ENCODE measurements at regions not wholly inside any gene's neighbourhood (a gene's known extent, or its start where the extent isn't known, plus 50 kb on each side); places are given as distances from the start of the nearest gene placed in this dataset.

- TF ChIP-seq, protein P1, sequence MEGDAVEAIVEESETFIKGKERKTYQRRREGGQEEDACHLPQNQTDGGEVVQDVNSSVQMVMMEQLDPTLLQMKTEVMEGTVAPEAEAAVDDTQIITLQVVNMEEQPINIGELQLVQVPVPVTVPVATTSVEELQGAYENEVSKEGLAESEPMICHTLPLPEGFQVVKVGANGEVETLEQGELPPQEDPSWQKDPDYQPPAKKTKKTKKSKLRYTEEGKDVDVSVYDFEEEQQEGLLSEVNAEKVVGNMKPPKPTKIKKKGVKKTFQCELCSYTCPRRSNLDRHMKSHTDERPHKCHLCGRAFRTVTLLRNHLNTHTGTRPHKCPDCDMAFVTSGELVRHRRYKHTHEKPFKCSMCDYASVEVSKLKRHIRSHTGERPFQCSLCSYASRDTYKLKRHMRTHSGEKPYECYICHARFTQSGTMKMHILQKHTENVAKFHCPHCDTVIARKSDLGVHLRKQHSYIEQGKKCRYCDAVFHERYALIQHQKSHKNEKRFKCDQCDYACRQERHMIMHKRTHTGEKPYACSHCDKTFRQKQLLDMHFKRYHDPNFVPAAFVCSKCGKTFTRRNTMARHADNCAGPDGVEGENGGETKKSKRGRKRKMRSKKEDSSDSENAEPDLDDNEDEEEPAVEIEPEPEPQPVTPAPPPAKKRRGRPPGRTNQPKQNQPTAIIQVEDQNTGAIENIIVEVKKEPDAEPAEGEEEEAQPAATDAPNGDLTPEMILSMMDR (IDR thresholded peaks at IDR 0.05; ENCODE audit: low read depth, low read length): no peak
- DNase-seq (ENCODE audit: extremely low read depth, low read depth): no peak
These were observed 285.9 kb upstream of the PPARGC1A start for GRCh38 chr4:24175707-24176106.

DNA sequence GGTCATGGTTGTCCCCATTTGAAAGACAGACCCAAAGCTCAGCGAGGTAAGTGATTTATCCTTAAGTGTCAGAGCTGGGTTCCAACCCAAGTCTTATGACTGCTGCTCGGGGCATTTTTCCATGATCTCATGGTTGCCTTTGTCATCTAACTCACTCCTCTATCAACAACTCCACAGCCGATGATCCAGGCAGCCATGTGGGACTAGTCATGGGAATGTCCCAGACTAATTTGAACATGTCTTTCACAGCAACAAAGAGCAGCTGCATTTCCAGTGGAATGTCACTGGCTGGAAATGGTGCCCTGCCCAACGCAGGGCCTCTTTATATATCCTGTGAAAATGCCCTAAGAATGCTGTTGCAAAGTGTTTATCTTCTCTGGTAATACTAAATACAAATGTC, 284.8 kb upstream of the PPARGC1A start:
- TF ChIP-seq, protein P1 (IDR thresholded peaks at IDR 0.05; ENCODE audit: low read depth, low read length): no peak
- no peak for DNase-seq (ENCODE audit: extremely low read depth, low read depth)

GRCh38 chr4:24172406-24172805, 282.6 kb upstream of the PPARGC1A start:
- DNase-seq (ENCODE audit: extremely low read depth, low read depth): no peak
- TF ChIP-seq, protein P1 (IDR thresholded peaks at IDR 0.05; ENCODE audit: low read depth, low read length): no peak

GRCh38 chr4:24169956-24170355, 280.1 kb upstream of the PPARGC1A start:
- no peak for DNase-seq (ENCODE audit: extremely low read depth, low read depth)
- TF ChIP-seq, protein P1 (IDR thresholded peaks at IDR 0.05; ENCODE audit: low read depth, low read length): no peak

- DNase-seq (ENCODE audit: extremely low read depth, low read depth): no peak
- TF ChIP-seq, protein P1 (IDR thresholded peaks at IDR 0.05; ENCODE audit: low read depth, low read length): no peak
These were observed 278.8 kb upstream of the PPARGC1A start for GRCh38 chr4:24168658-24169057.

DNA sequence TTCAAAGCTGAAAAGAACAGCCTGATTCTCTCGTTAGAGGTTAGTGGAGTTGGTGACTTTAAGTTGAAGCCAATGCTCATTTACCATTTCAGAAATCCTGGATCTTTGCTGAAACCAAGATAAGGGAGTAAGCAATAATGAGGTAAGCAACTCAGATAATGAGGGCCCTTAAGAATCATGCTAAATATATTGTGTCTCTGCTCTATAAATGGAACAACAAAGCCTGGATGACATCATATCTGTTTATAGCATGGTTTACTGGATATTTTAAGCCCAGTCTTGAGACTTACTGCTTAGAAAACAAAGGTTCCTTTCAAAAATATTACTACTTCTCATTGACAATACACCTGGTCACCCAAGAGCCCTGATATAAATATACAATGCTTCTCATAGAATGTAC, 276.7 kb upstream of the PPARGC1A start:
- TF ChIP-seq, protein P1 (IDR thresholded peaks at IDR 0.05; ENCODE audit: low read depth, low read length): no peak
- DNase-seq (ENCODE audit: extremely low read depth, low read depth): no peak

GRCh38 chr4:24164797-24165196, 274.9 kb upstream of the PPARGC1A start:
- TF ChIP-seq, protein P1 (IDR thresholded peaks at IDR 0.05; ENCODE audit: low read depth, low read length): no peak
- no peak for DNase-seq (ENCODE audit: extremely low read depth, low read depth)
